IMR-90 (cell line): ENCODE measurements at regions not wholly inside any gene's neighbourhood (a gene's known extent, or its start where the extent isn't known, plus 50 kb on each side); places are given as distances from the start of the nearest gene placed in this dataset.

Experiments
- ATAC-seq: fragments of 200-7000 bp; cut with Tn5 transposase; 2 replicates; pipeline ENCODE4 v1.9.1; 2020; ENCODE audit warnings: low read depth, mild to moderate bottlenecking, moderate library complexity
- BruUV-seq: library from RNA; stranded (reverse); fragments of 400-500 nt; replicated peaks from 2 replicates; lab custom pipeline; 2021; lab: Mats Ljungman, UMichigan
- CTCF ChIA-PET: fragments of 300-600 bp; formaldehyde crosslinking; extraction: SDS; loops from one replicate; lab custom pipeline; 2021; ENCODE audit warnings: antibody characterized with exemption; lab: Yijun Ruan, JAX
- POLR2A ChIA-PET: fragments of 300-600 bp; sonication (Branson Sonifier 250); formaldehyde crosslinking; loops from one replicate; lab custom pipeline; 2022; ENCODE audit warnings: antibody characterized with exemption; ENCODE audit not compliant: unreplicated experiment; lab: Charles Lee
- DNase-seq: peaks from one replicate; pipeline ENCODE4 v3.0.0; 2013
- H2AFZ ChIP-seq: replicated peaks from 2 replicates; pipeline ENCODE3; 2013; ENCODE audit warnings: low read length, mild to moderate bottlenecking; ENCODE audit not compliant: poor library complexity
- H2AK5ac ChIP-seq: 2 replicates; pipeline ENCODE4 v1.6.1; 2013; ENCODE audit warnings: low read depth, low read length, inconsistent platforms
- H2AK9ac ChIP-seq: replicated peaks from 2 replicates; pipeline ENCODE3; 2013; ENCODE audit warnings: mild to moderate bottlenecking, low read depth, low read length, moderate library complexity; ENCODE audit not compliant: poor library complexity
- H2BK120ac ChIP-seq: 2 replicates; pipeline ENCODE4 v1.6.1; 2013; ENCODE audit warnings: low read depth, low read length, inconsistent platforms
- H2BK15ac ChIP-seq: 3 replicates; pipeline ENCODE4 v1.6.1; 2013; ENCODE audit warnings: low read depth, low read length, inconsistent platforms
- H2BK20ac ChIP-seq: 2 replicates; pipeline ENCODE4 v1.6.1; 2013; ENCODE audit warnings: low read depth, mild to moderate bottlenecking, inconsistent platforms, low read length, moderate library complexity
- H2BK5ac ChIP-seq: 2 replicates; pipeline ENCODE4 v1.6.1; 2013; ENCODE audit warnings: mild to moderate bottlenecking, low read depth, low read length, inconsistent platforms; ENCODE audit not compliant: poor library complexity, severe bottlenecking
- H3K14ac ChIP-seq: replicated peaks from 2 replicates; pipeline ENCODE4 v1.6.1; 2013; ENCODE audit warnings: low read depth, low read length, inconsistent platforms
- H3K18ac ChIP-seq: 2 replicates; pipeline ENCODE4 v1.6.1; 2013; ENCODE audit warnings: low read depth, low read length, control low read depth
- H3K23ac ChIP-seq: 2 replicates; pipeline ENCODE4 v1.6.1; 2013; ENCODE audit warnings: low read depth, low read length, inconsistent platforms
- H3K27ac ChIP-seq: 2 replicates; pipeline ENCODE4 v1.5.1; 2013; ENCODE audit warnings: mild to moderate bottlenecking, control low read depth, low read length; ENCODE audit not compliant: insufficient read depth
- H3K27me3 ChIP-seq: 2 replicates; pipeline ENCODE4 v1.6.1; 2013; ENCODE audit warnings: low read length; ENCODE audit not compliant: control insufficient read depth, insufficient read depth
- H3K36me3 ChIP-seq: 2 replicates; pipeline ENCODE4 v1.6.1; 2013; ENCODE audit warnings: low read length, mixed read lengths; ENCODE audit not compliant: control insufficient read depth, insufficient read depth
- H3K4ac ChIP-seq: 2 replicates; pipeline ENCODE4 v1.6.1; 2013; ENCODE audit warnings: low read depth, low read length, inconsistent platforms
- H3K4me1 ChIP-seq: 2 replicates; pipeline ENCODE4 v1.6.1; 2013; ENCODE audit warnings: low read length, mixed read lengths; ENCODE audit not compliant: control insufficient read depth, insufficient read depth
- H3K4me2 ChIP-seq: 2 replicates; pipeline ENCODE4 v1.6.1; 2013; ENCODE audit warnings: low read depth, mild to moderate bottlenecking, control low read depth, low read length, moderate library complexity
- H3K4me3 ChIP-seq: 2 replicates; pipeline ENCODE4 v1.5.1; 2013; ENCODE audit warnings: low read depth, mild to moderate bottlenecking, control low read depth, low read length, moderate library complexity; ENCODE audit not compliant: insufficient read depth
- H3K56ac ChIP-seq: 2 replicates; pipeline ENCODE4 v1.6.1; 2013; ENCODE audit warnings: low read length, inconsistent platforms; ENCODE audit not compliant: insufficient read depth; ENCODE audit errors: extremely low read depth
- H3K79me1 ChIP-seq, 2 experiments: 2 replicates each; pipeline ENCODE4 v1.6.1; 2013; ENCODE audit warnings: low read length in 2 of 2, inconsistent platforms in 1 of 2, low read depth in 1 of 2
- H3K9ac ChIP-seq: 2 replicates; pipeline ENCODE4 v1.6.1; 2013; ENCODE audit warnings: low read depth, low read length, control low read depth
- H3K9me1 ChIP-seq: 2 replicates; pipeline ENCODE4 v1.6.1; 2013; ENCODE audit warnings: low read length, inconsistent platforms; ENCODE audit not compliant: insufficient read depth
- H3K9me3 ChIP-seq: 2 replicates; pipeline ENCODE4 v1.6.1; 2013; ENCODE audit warnings: low read length; ENCODE audit not compliant: control insufficient read depth, insufficient read depth
- H4K20me1 ChIP-seq: 2 replicates; pipeline ENCODE4 v1.6.1; 2013; ENCODE audit warnings: low read length, inconsistent platforms; ENCODE audit not compliant: insufficient read depth
- H4K5ac ChIP-seq: 2 replicates; pipeline ENCODE4 v1.6.1; 2013; ENCODE audit warnings: mild to moderate bottlenecking, low read depth, low read length, control low read depth
- H4K8ac ChIP-seq, 2 experiments: 2 replicates each; pipeline ENCODE4 v1.6.1; 2013; ENCODE audit warnings: low read depth in 2 of 2, low read length in 2 of 2, control low read depth in 1 of 2, inconsistent platforms in 1 of 2
- H4K91ac ChIP-seq: 2 replicates; pipeline ENCODE4 v1.6.1; 2013; ENCODE audit warnings: low read depth, low read length, inconsistent platforms; ENCODE audit not compliant: insufficient read depth
- CEBPB ChIP-seq: IDR thresholded peaks from 2 replicates; pipeline ENCODE4 v1.6.1; 2012; ENCODE audit warnings: low read depth, low read length, improper control_type of control experiment
- CHD1 ChIP-seq: IDR thresholded peaks from 2 replicates; pipeline ENCODE4 v1.6.1; 2012; ENCODE audit warnings: low read depth, low read length, improper control_type of control experiment
- CTCF ChIP-seq: conservative IDR thresholded peaks from 2 replicates; pipeline ENCODE4 v1.5.1; 2012; ENCODE audit warnings: mild to moderate bottlenecking, low read depth, low read length, improper control_type of control experiment
- FOS ChIP-seq: fragments of 150-350 bp; IDR thresholded peaks from 2 replicates; pipeline ENCODE4 v1.6.1; 2016; ENCODE audit warnings: low read depth, low read length
- MAZ ChIP-seq: IDR thresholded peaks from 2 replicates; pipeline ENCODE4 v1.6.1; 2012; ENCODE audit warnings: low read depth, mild to moderate bottlenecking, low read length, improper control_type of control experiment, moderate library complexity, borderline replicate concordance
- RAD21 ChIP-seq: IDR thresholded peaks from 2 replicates; pipeline ENCODE4 v1.6.1; 2012; ENCODE audit warnings: low read length, improper control_type of control experiment
- SMC3 ChIP-seq: fragments of 150-350 bp; IDR thresholded peaks from 2 replicates; pipeline ENCODE4 v1.6.1; 2016; ENCODE audit warnings: low read depth, mild to moderate bottlenecking, antibody characterized with exemption, low read length, moderate library complexity
- USF2 ChIP-seq: fragments of 150-350 bp; IDR thresholded peaks from 2 replicates; pipeline ENCODE4 v1.6.1; 2017; ENCODE audit warnings: mild to moderate bottlenecking, antibody characterized with exemption, low read length, low read depth
- WGBS, 2 experiments: methylation state at CpG; one replicate each; pipeline versions ENCODE4 v1.1.5 to v1.1.7; 2013; ENCODE audit warnings: missing lambda C conversion rate in 2 of 2; ENCODE audit not compliant: insufficient read length in 1 of 2; ENCODE audit errors: extremely low coverage in 2 of 2; 5-methylcytosine and 5-hydroxymethylcytosine counted together
- dilution Hi-C: fragments of 300-500 bp; cut with HindIII; formaldehyde crosslinking; loops from one replicate; pipeline ENCODE4 v1.14.3; 2018; ENCODE audit warnings: low sequenced_read_pairs; ENCODE audit not compliant: unreplicated experiment
- in situ Hi-C: fragments of 300-500 bp; cut with MboI; formaldehyde crosslinking; loops from 3 replicates; pipeline ENCODE4 v1.14.3; 2019; ENCODE audit warnings: low sequenced_read_pairs, inconsistent platforms, mixed read lengths
- intact Hi-C: fragments of 100-400 bp; cut with micrococcal nuclease; formaldehyde crosslinking; loops from 2 replicates; pipeline ENCODE4 v1.10.0; 2022

DNA sequence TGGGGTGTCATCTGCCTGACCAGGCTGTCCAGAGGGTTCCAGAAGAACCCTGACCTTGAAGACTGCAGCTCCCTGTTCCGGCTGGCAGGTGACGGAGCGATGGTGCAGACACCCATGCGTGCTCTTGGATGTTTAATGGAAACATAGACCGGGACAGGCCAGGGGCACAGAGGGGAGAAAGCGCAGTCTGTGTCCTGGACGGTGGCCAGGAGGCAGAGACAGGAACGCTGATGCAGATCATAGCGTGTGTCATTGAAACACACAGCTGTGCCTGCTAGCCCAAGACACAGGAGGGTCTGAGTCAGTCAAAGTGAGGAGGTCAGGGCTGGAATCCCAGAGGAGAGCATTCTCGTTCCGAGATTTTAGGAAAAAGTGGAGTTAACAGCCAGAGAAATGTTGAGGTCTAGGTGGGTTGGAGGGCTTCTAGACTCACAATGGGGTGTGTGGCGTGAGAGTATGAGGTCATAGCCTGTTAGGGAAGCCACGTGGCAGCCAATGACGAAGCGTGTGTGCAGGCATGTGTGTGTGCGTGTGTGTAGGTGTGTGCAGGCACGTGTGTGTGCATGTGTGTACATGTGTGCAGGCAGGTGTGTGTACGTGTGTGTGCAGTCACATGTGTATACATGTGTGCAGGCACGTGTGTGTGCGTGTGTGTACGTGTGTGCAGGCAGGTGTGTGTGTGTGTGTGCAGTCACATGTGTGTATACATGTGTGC lies 167.0 kb downstream of the ERMARD start:
- Histone ChIP-seq H3K4me1 (no peaks in the 10 kb centered on the region), H3K27me3 (no peaks in the 10 kb centered on the region), H4K20me1 (no peaks in the 10 kb centered on the region), H4K91ac (no peak overlapping the region), H3K4me2 (no peak overlapping the region), H2BK120ac (no peak overlapping the region), H2BK20ac (no peak overlapping the region), H3K27ac (no peak overlapping the region), H2AFZ (peak overlapping the region; percentile 63), H4K5ac (no peak overlapping the region), H3K56ac (no peak overlapping the region), H2BK5ac (no peak overlapping the region), H2AK5ac (no peak overlapping the region), H3K23ac (no peak overlapping the region), H3K9me1 (no peaks in the 10 kb centered on the region), H2AK9ac (no peak overlapping the region), H3K4ac (no peak overlapping the region), H3K18ac (no peak overlapping the region), H3K9ac (no peak overlapping the region), H4K8ac (no peak overlapping the region), H3K14ac (no peak overlapping the region), H3K4me3 (no peak overlapping the region), H3K9me3 (peaks cover 54% of the 10 kb centered on the region), H2BK15ac (no peak overlapping the region), H3K79me1 (no peaks in the 10 kb centered on the region), H3K36me3 (no peaks in the 10 kb centered on the region)
- dilution Hi-C loops (no loop called here), in situ Hi-C loops (no loop called here), intact Hi-C loops (no loop called here)
- DNase-seq (no peak), ATAC-seq (no peak)
- BruUV-seq = no TSS peak
- CTCF ChIA-PET = no interaction called here
- 36% methylated on average over 10 of the region's 21 CpGs; no CpG with 5 or more reads in 1 of the 2 experiments for WGBS, 2 experiments
- no peak for TF ChIP-seq CHD1
- no peak for TF ChIP-seq CEBPB
- TF ChIP-seq SMC3 = no peak
- no peak for TF ChIP-seq USF2
- TF ChIP-seq CTCF = no peak
- TF ChIP-seq FOS = no peak
- no peak for TF ChIP-seq MAZ
- TF ChIP-seq RAD21 = no peak
- POLR2A ChIA-PET = no interaction called here
